Stomach smooth muscle (tissue), 2 donors: ENCODE measurements at regions not wholly inside any gene's neighbourhood (a gene's known extent, or its start where the extent isn't known, plus 50 kb on each side); places are given as distances from the start of the nearest gene placed in this dataset.

Source experiments
- H3K27ac ChIP-seq: one replicate; pipeline ENCODE4 v1.7.0; 2013; ENCODE audit warnings: mild to moderate bottlenecking, low read length, inconsistent platforms
- H3K27me3 ChIP-seq, 2 donors: one replicate each; pipeline ENCODE4 v1.7.0; 2013; ENCODE audit warnings: low read length in 2 of 2; ENCODE audit not compliant: insufficient read depth in 2 of 2, control insufficient read depth in 1 of 2
- H3K36me3 ChIP-seq, 2 donors: one replicate each; pipeline ENCODE4 v1.7.0; 2013; ENCODE audit warnings: low read length in 2 of 2; ENCODE audit not compliant: control insufficient read depth in 2 of 2, insufficient read depth in 2 of 2
- H3K4me1 ChIP-seq: one replicate; pipeline ENCODE4 v1.7.0; 2013; ENCODE audit warnings: low read length; ENCODE audit not compliant: control insufficient read depth, insufficient read depth
- H3K4me3 ChIP-seq, 2 donors: one replicate each; pipeline ENCODE4 v1.7.0; 2013; ENCODE audit warnings: low read length in 2 of 2
- H3K9ac ChIP-seq, 2 donors: one replicate each; pipeline ENCODE4 v1.7.0; 2013; ENCODE audit warnings: low read length in 2 of 2, mild to moderate bottlenecking in 1 of 2
- H3K9me3 ChIP-seq, 2 donors: one replicate each; pipeline ENCODE4 v1.7.0; 2013; ENCODE audit warnings: low read length in 2 of 2; ENCODE audit not compliant: control insufficient read depth in 2 of 2
- donor health status: healthy.
- donor health status: Pancreatic carcinoma.

DNA sequence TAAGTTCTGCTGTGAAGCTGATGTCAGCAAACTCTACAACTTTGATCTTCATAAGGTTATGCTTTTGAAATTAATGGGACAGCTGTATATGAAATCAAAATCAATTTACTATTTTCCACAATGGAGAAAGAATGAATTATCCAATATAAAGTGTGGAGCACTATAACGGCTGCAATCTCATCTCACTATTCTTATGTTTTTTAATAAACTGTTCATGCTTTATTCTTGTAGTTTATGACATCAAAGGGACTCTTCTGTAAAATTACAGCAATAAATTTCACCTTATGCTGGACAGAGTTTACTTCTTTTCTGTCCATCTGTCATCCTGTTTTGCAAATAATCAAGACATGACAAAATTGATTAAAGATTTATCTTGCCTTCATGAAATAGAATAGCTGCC lies 192.5 kb downstream of the TECRL start:
- Histone ChIP-seq H3K9ac (no peak overlapping the region), H3K4me1 (no peaks in the 10 kb centered on the region), H3K36me3 (no peaks in the 10 kb centered on the region), H3K27me3 (no peaks in the 10 kb centered on the region), H3K27ac (no peak overlapping the region), H3K4me3 (no peak overlapping the region), H3K9me3 (no peaks in the 10 kb centered on the region)

DNA sequence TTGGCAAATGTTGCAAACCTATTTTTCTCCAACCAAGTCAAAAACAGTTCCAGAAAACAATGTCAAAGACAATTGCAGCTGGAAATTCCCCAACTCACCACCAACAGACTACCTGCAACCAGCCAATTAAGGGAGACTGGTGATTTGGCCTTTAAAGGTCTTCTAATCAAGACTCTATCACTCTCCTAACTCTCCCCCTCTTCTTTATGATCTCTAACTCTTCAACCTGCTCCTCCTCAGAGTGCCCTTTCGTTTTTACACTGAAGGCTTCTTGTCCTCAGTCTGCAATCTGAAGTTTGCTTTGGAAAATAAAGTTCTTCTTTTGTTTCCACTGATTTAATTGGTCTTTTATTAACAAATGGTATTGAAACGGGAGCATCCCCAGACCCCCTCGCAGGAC lies 203.9 kb downstream of the TECRL start:
- no peak overlapping the region for H3K4me3 ChIP-seq
- H3K36me3 ChIP-seq: no peaks in the 10 kb centered on the region
- no peak overlapping the region for H3K27ac ChIP-seq
- H3K4me1 ChIP-seq: no peaks in the 10 kb centered on the region
- peaks cover 0 to 3% of the 10 kb centered on the region in 2 donors for H3K9me3 ChIP-seq
- H3K27me3 ChIP-seq: no peaks in the 10 kb centered on the region
- H3K9ac ChIP-seq: no peak overlapping the region

DNA sequence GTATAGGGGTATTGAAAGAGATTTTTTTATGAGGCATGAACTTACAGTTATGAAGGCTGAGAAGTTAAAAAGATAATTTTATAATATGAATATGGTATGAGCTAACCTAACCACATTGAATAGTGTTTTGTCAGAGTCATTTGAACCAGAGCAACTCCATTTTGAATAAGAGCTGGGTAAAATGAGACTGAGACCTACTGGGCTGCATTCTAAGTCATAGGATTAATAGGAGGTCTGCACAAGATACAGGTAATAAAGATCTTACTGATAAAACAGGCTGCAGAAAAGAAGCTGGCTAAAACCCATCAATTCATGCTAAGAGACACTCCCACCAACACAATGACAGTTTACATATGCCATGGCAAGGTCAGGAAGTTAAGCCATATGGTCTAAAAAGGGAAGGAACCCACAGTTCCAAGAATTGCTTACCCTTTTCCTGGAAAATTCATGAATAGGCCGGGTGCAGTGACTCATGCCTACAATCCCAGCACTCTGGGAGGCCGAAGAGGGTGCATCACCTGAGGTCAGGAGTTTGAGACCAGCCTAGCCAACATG lies 209.2 kb downstream of the TECRL start:
- no peaks in the 10 kb centered on the region for H3K9me3 ChIP-seq
- H3K9ac ChIP-seq: no peak overlapping the region
- H3K27ac ChIP-seq: no peak overlapping the region
- no peaks in the 10 kb centered on the region for H3K4me1 ChIP-seq
- no peaks in the 10 kb centered on the region for H3K27me3 ChIP-seq
- no peak overlapping the region for H3K4me3 ChIP-seq
- H3K36me3 ChIP-seq: no peaks in the 10 kb centered on the region

DNA sequence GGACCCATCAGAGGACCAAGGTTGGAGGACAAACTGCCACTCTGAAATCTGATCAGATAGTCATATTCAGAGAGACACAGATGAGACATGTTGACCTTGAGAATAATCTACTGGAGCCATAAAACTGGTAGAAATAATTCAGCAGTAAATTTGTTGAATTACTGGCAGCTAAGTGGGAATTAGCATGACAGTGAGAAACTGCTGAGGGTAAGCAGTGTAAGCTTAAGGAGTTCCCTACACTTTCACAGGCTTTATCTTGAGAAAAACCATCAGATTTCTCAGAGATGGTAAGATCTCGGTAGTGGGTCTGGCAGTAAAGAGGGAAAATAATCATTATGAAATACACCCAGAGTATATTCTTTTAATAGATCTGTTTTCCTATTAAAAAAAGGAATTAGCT lies 213.7 kb downstream of the TECRL start:
- H3K9ac ChIP-seq: no peak overlapping the region
- H3K4me1 ChIP-seq: no peaks in the 10 kb centered on the region
- no peak overlapping the region for H3K4me3 ChIP-seq
- no peaks in the 10 kb centered on the region for H3K27me3 ChIP-seq
- no peaks in the 10 kb centered on the region for H3K36me3 ChIP-seq
- H3K9me3 ChIP-seq: no peaks in the 10 kb centered on the region
- H3K27ac ChIP-seq: no peak overlapping the region

DNA sequence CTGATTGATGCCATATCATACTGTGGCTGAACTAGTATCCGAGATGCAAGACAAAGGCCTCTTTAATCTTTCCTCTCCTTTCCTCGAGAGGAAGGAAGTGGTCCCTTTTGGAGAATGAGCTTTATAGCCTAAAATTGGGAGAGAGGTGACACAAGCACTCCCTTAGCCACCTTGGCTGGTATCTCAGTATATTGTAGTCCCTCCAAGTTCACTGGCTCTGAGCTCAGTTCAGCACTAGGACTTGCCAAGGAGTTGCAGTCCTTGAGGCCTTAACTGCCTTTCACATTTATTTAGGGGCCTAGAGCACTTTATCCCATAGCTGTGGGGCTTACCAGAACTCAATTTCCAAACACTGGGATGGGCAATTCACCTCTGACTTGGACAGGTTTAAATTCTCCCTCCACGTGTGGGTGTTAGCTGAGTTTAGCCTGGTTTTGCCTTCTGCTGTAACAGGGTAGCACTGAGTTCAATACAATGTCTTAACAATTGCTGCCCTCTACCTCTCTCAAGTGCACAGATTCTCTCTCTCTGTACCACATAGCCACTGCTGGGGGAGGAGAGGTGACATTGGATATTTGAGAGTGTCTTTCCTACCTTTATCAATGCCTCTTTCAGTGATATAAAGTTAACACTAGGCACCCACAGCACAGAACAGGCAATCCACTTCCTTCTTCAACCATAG lies 216.4 kb downstream of the TECRL start:
- Histone ChIP-seq H3K9ac (no peak overlapping the region), H3K9me3 (no peaks in the 10 kb centered on the region), H3K36me3 (no peaks in the 10 kb centered on the region), H3K4me3 (no peak overlapping the region), H3K27ac (no peak overlapping the region), H3K27me3 (no peaks in the 10 kb centered on the region), H3K4me1 (no peaks in the 10 kb centered on the region)

DNA sequence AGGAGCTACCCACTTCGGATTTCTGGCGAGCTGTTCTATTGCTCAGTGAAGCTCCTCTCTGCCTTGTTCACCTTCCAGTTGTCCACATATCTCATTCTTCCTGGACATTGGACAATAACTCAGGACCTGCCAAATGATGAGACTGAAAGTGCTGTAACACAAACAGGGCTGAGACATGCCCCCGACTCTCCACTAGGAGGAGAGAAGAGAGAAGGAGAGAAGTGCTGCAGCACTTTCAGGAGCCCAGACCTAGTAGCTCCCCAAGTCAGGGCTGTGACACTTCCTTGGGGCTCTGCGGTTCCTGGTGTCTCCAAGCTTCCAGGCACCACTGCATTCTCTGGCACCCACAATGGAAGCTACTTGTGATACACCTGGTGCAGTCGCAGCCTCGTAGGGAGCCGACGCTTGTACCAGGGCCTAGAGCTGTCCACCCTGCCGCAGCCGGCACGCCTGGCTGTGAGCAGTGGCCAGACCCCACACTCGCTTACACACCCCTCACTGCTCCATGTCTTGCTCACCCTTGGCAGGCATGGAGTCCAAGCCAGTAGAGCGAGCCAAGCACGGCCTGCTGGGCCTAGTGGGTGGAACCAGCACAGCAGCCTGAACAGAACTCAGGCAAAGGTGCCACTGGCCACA lies 234.9 kb downstream of the TECRL start:
- Histone ChIP-seq H3K27me3 (no peaks in the 10 kb centered on the region), H3K9me3 (no peaks in the 10 kb centered on the region)

DNA sequence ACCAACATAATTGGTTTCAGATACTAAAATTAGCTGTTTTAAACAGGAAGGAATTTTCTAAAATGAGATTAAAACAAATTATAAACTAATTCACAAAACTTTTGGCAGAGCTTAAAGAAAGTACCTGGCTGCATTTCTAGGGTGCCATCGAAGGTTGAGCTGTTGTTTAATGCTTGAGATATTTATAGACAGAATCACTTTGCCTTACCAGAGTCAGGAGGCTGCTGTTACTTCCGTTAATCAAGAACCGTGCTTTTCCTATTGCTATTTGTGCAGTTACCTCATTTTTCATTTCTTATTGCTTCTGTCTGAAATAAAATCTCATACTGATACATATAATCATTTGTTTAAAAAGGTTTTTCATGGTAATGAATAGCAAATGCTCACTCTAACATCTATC lies 242.9 kb downstream of the TECRL start:
- H3K4me1 ChIP-seq: no peaks in the 10 kb centered on the region
- H3K9ac ChIP-seq: no peak overlapping the region

More for the DNA sequence above, 234.9 kb downstream of the TECRL start:
- Histone ChIP-seq H3K27ac (no peak overlapping the region), H3K9ac (no peak overlapping the region), H3K4me3 (no peak overlapping the region), H3K36me3 (no peaks in the 10 kb centered on the region), H3K4me1 (no peaks in the 10 kb centered on the region)

DNA sequence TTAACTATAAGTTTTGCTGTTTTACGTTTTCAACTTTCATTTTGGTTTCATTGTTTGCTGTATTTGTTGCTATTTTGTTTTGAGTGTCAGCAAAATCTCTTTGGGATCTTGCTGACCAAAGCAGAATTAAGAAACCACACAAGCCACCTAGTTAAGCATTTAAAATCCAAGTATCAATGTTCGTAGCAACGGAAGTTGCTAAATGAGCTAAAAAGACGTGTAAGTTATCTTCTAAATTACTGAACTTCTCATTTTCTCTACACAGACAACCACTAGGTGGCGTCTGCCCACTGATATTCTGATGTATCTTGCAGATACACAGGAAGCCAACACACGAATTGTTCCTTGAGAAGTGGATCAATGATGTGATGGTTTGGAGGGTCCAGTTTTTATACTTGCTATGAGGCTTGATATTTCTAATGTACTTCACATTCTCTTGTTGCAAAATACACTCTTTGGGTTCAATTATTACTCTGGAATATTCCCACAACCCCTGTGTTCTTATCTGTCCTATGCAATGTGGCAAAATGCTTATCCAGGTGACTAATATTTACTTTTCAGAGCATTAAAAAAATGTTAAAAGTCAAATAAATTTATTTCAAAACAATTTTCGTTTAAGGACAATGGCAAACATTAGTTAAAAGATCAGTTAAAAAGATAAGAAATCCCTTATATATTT lies 250.5 kb downstream of the TECRL start:
- Histone ChIP-seq H3K4me1 (no peaks in the 10 kb centered on the region), H3K4me3 (no peak overlapping the region)

More for the DNA sequence above, 242.9 kb downstream of the TECRL start:
- no peaks in the 10 kb centered on the region for H3K9me3 ChIP-seq
- H3K36me3 ChIP-seq: no peaks in the 10 kb centered on the region
- H3K4me3 ChIP-seq: no peak overlapping the region
- H3K27me3 ChIP-seq: no peaks in the 10 kb centered on the region
- no peak overlapping the region for H3K27ac ChIP-seq

DNA sequence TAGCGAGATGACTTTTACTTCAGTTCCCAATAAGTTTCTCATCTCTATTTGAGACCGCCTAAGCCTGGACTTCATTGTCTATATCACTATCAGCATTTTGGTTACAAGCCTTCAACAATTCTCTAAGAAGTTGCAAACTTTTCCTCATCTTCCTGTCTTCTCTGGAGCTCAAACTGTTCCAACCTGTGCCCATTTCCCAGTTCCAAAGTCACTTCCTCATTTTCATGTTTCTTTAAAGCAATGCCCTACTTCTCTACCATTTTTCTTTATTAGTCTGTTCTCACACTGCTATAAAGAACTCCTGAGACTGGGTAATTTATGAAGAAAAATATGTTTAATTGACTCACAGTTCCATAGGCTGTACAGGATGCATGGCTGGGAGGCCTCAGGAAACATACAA lies 251.9 kb downstream of the TECRL start:
- no peaks in the 10 kb centered on the region for H3K4me1 ChIP-seq
- H3K36me3 ChIP-seq: no peaks in the 10 kb centered on the region
- no peaks in the 10 kb centered on the region for H3K27me3 ChIP-seq
- no peak overlapping the region for H3K27ac ChIP-seq
- no peak overlapping the region for H3K4me3 ChIP-seq
- no peaks in the 10 kb centered on the region for H3K9me3 ChIP-seq
- H3K9ac ChIP-seq: no peak overlapping the region

More for the DNA sequence above, 250.5 kb downstream of the TECRL start:
- H3K36me3 ChIP-seq: no peaks in the 10 kb centered on the region
- H3K27ac ChIP-seq: no peak overlapping the region
- H3K27me3 ChIP-seq: no peaks in the 10 kb centered on the region
- no peaks in the 10 kb centered on the region for H3K9me3 ChIP-seq
- H3K9ac ChIP-seq: no peak overlapping the region

DNA sequence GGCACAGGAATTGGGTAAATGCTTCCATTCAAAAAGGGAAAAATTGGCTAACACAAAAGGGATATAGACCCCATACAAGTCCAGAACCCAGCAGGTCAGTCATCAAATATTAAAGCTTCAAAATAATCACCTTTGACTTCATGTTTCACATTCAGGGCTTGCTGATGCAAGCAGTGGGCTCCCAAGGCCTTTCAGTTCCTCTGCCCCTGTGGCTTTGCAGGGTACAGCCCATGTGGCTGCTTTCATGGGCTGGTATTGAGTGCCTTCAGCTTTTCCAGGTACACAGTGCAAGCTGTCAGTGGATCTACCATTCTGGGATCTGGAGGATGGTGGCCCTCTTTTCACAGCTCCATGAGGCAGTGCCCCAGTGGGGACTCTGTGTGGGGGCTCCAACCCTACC lies 253.0 kb downstream of the TECRL start:
- Histone ChIP-seq H3K9ac (no peak overlapping the region), H3K27me3 (no peaks in the 10 kb centered on the region), H3K36me3 (no peaks in the 10 kb centered on the region), H3K9me3 (no peaks in the 10 kb centered on the region), H3K4me3 (no peak overlapping the region), H3K27ac (no peak overlapping the region), H3K4me1 (no peaks in the 10 kb centered on the region)
